GM18907 (cell line): ENCODE measurements at regions not wholly inside any gene's neighbourhood (a gene's known extent, or its start where the extent isn't known, plus 50 kb on each side); places are given as distances from the start of the nearest gene placed in this dataset.
"Not testable (repeated sequence)": the region's sequence is repeated elsewhere in the genome, so short reads cannot be mapped to it uniquely, and the experiment has no call there.

Source experiments
- ATAC-seq: cut with Tn5 transposase; IDR thresholded peaks from one replicate; pipeline ENCODE4 v1.9.1; 2021; ENCODE audit warnings: mild to moderate bottlenecking, moderate library complexity; ENCODE audit not compliant: unreplicated experiment

DNA sequence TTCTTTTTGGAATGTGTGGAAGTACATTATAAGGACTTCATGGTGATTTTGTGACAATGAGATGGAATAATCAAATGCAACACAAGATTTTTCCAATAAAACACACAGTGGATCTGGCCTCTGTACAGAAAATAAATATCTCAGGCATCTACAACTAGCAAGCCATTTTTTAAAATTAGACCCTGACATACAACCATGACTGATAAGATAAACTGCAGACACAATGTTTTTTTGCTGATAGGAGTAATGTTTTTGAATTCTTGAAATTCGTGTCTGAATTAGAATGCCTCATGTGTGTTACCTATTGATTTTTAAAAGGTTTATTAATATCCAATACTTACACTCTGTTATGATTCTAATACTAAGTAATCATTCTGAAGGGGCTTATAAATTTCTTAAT lies 328.1 kb downstream of the HGF start:
- ATAC-seq = no peak

GRCh38 chr7:81439591-81439990 lies 330.3 kb downstream of the HGF start:
- ATAC-seq = no peak

GRCh38 chr7:81437160-81437559 lies 332.7 kb downstream of the HGF start:
- ATAC-seq = not testable (repeated sequence)

- ATAC-seq = no peak
Observed at GRCh38 chr7:81433692-81434331, 336.0 kb downstream of the HGF start.

- no peak for ATAC-seq
Observed at GRCh38 chr7:81433206-81433605, 336.6 kb downstream of the HGF start.

GRCh38 chr7:81430761-81431160 lies 339.1 kb downstream of the HGF start:
- ATAC-seq = no peak

GRCh38 chr7:81430150-81430549 lies 339.7 kb downstream of the HGF start:
- no peak for ATAC-seq

DNA sequence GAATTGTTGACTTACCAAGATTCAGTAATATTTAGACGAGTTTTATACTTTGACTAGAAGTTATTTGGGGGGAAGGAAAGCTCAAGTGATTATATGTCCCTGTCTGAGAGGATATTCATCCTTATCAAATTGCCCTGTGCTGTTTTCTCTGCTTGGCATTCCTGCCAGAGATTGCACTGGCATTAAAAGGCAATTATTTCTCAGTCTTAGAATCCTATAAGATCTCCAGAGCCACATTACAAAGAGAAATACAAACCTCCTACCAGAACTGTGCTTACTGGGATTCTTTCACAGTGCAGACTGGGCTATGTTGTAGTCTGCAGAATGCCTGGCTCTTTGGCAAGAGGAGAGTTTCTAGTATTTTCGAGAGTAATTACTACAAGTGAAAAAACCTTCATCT lies 342.4 kb downstream of the HGF start:
- no peak for ATAC-seq

GRCh38 chr7:81420526-81421226 lies 349.2 kb downstream of the HGF start:
- no peak for ATAC-seq

DNA sequence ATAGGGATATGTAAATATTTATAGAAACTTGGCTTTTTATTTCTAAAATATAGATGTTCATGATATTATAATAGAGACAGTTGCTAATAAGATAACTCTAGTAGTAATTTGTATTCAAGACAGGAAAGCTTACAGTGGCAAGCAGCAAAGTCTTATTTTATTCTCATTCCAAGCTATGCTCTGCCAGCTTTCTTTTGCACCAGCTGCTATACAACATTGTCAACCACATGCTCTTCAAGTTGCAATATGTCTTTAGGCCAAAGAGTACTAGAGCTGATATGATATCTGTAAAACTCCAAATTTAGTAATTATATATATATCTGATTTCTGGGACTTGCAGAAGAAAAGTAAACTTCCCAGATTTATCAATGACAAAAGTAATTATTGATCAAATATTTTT lies 350.1 kb downstream of the HGF start:
- ATAC-seq = no peak

DNA sequence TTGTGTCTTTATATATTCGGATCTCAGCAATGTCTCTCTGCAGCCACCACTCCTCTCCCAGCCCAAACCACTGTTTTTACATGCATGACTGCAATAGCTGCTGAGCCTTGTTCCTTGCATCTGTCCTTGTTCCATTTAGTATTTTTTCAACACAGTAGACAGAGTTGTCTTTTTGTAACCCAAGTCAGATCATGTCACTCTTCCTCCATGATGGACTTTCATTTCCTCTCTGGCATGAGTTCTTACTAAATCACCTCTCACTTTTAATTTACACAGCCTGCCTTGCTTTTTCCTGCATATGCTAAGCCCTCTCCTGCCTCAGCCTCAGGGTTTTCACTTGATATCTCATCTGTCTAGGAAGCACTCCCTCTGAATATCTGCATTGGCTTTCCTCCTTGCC lies 353.2 kb downstream of the HGF start:
- ATAC-seq = no peak

GRCh38 chr7:81415181-81415580 lies 354.7 kb downstream of the HGF start:
- no peak for ATAC-seq

- no peak for ATAC-seq
Observed at GRCh38 chr7:81414411-81414810, 355.4 kb downstream of the HGF start.

DNA sequence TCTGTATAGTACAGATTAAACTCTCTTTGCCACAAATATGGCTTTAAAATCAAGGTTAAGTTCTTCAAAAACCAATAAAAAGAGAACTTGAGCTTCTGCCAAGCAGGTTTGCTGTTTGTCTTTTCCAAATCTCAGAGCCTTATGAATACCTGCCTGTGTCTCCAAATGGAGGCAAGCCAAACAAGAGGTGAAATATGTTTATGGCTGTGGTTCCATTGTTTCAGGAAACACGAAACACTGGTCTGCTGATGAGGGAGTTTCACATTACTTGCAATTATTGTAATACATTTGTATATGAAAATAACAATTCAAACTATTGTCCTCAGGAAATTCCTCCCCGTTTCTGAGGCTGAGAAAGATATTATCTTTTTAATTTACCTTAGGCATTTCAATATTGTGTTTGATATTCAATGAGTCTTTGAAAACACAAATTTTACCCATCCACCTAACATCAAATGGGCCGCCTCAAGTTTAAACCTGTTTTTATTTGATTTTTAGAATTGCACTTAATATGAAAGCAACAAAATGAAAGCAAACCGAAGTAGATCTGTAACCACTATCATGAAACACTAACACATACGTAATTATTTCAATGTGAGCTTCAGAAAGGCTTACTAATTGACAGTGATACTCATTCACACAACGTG lies 359.3 kb downstream of the HGF start:
- ATAC-seq = no peak

- ATAC-seq = no peak
Observed at GRCh38 chr7:81408728-81409127, 361.1 kb downstream of the HGF start.

- ATAC-seq = no peak
Observed at GRCh38 chr7:81407094-81407493, 362.8 kb downstream of the HGF start.

- no peak for ATAC-seq
Observed at GRCh38 chr7:81404669-81405068, 365.2 kb downstream of the HGF start.

DNA sequence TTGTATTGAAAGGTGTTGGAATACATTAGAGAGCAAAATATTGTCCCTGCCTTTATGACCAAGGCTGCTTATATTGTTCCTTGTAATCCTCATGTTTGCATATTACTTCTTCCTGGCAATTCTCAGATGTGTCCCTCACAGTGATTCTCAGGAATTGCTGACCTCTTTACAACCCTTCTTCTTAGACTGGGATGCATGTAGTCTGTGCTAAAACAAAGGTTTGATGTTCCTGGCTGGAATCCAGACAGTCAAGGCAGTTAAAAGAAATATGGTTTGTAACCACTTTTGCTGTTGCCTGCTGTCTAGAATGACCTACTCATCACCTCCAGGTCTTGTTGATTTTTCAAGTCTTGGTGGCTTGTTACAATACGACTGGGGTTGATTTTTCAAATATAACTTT lies 367.6 kb downstream of the HGF start:
- ATAC-seq = no peak

- no peak for ATAC-seq
Observed at GRCh38 chr7:81399471-81399870, 370.4 kb downstream of the HGF start.

DNA sequence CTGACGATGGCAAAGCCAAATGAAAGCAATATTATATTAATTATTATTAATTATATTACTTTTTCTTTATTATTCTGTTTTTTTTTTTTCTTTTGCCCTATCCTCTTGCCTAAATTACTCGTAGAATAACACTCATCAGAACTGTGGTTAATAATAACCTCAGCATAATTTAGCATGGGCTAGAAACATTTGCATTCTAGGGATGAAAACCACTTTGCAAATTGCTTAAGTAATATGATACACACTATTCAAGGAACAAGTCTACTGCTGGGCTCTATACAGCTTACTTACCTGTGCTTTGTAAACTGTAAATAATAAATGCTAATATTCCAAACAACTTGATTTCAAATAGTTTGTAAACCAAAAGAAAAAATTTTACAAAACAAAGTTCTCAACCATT lies 375.8 kb downstream of the HGF start:
- ATAC-seq = no peak

GRCh38 chr7:81393018-81393417 lies 376.8 kb downstream of the HGF start:
- ATAC-seq = no peak

GRCh38 chr7:81385370-81385769 lies 384.5 kb downstream of the HGF start:
- no peak for ATAC-seq
